Omental fat pad (tissue), 3 donors: ENCODE measurements at regions not wholly inside any gene's neighbourhood (a gene's known extent, or its start where the extent isn't known, plus 50 kb on each side); places are given as distances from the start of the nearest gene placed in this dataset.

ENCODE experiments used
- ATAC-seq: fragments of 150-250 bp; one replicate; pipeline ENCODE4 v1.9.1; 2016; ENCODE audit warnings: mild to moderate bottlenecking, moderate library complexity; ENCODE audit not compliant: low FRiP score
- DNase-seq: peaks from one replicate; pipeline ENCODE4 v3.0.0-alpha.2; 2019; ENCODE audit warnings: low spot score
- TF ChIP-seq, protein P1 (sequence below), 3 donors: fragments of 450-650 bp; IDR thresholded peaks; one replicate each; pipeline ENCODE4 v1.5.1; 2016 to 2017; ENCODE audit warnings: antibody characterized with exemption in 3 of 3, mild to moderate bottlenecking in 3 of 3, moderate library complexity in 2 of 3

DNA sequence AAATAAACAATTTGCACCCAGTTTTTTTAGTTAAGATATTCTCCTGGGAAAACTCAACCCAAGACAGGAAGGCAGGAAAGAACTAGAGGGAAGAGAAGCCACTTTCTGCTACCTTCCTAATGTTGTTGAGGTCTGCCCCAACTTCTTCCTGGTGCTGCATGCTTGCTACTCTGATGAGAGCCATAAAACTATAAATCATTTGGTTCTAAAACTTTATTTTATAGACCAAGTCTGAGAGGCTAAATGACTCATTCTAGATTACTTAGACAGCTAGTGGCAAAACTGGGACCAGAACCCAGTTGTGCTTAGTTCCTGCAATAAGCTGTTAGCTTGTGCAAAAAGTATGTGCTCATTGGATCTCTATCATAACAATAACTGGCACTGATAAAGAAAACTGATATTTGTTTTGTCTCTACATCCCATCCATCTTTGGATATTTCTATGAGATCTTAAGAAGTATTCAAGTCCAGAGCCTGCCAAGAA lies 344.9 kb upstream of the SLC14A2 start:
- DNase-seq (no peak), ATAC-seq (no peak)
- TF ChIP-seq, protein P1, sequence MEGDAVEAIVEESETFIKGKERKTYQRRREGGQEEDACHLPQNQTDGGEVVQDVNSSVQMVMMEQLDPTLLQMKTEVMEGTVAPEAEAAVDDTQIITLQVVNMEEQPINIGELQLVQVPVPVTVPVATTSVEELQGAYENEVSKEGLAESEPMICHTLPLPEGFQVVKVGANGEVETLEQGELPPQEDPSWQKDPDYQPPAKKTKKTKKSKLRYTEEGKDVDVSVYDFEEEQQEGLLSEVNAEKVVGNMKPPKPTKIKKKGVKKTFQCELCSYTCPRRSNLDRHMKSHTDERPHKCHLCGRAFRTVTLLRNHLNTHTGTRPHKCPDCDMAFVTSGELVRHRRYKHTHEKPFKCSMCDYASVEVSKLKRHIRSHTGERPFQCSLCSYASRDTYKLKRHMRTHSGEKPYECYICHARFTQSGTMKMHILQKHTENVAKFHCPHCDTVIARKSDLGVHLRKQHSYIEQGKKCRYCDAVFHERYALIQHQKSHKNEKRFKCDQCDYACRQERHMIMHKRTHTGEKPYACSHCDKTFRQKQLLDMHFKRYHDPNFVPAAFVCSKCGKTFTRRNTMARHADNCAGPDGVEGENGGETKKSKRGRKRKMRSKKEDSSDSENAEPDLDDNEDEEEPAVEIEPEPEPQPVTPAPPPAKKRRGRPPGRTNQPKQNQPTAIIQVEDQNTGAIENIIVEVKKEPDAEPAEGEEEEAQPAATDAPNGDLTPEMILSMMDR (IDR thresholded peaks at IDR 0.05) = no peak

DNA sequence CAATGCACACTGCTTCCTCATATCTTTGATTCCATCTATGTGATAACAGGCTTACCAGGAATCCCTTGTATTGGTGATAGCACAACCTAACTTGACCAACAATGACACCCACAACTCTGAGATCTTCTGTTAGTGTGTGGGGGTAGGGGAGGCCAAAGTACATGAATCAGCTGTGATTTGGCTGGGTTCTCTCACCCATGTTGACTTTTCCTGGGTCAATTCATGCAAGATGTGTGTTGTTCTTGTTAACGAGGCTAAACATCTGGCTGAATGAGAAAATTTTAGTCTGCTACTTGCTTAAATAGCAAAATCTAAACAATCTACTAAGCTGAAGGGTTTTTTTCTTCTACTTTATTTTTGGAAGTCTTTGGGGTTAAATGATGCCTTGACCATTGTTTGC lies 341.2 kb upstream of the SLC14A2 start:
- no peak for DNase-seq
- ATAC-seq = no peak
- TF ChIP-seq, protein P1 (IDR thresholded peaks at IDR 0.05) = no peak

DNA sequence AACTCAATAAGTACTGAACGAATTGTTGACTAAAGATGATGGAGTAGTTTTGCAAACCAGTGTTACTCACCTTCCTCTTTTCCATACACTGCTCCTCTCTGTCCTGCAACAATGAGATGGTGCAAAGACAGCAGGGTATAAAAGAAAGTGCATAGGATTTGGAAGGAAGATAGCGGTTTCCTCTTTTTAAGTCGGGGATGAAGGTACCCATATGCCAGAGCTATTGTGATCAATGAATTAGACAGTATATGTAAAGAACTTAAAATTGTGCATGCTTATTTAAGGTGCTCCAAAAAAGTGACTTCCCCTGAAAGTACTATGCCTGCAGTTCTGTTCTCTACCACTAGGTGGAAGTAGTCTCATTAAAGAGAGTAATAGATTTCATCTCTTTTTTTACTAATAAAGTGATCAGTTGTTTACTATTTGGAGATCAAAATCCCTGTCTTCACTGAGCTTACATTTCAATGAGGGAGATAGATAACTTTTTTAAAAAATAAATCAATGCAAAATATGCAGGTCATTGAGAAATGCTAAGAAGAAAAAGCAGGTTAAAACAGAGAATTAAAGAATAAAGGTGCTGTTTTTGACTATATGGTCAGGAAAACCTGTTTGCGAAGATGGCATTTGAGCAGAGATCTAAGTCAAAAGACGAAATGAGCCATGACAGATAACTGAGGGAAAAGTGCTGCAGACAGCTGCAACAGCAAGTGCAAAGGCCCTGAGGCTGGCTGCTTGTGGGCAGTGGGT lies 339.7 kb upstream of the SLC14A2 start:
- TF ChIP-seq, protein P1 (IDR thresholded peaks at IDR 0.05) = no peak
- DNase-seq = no peak
- ATAC-seq = no peak

DNA sequence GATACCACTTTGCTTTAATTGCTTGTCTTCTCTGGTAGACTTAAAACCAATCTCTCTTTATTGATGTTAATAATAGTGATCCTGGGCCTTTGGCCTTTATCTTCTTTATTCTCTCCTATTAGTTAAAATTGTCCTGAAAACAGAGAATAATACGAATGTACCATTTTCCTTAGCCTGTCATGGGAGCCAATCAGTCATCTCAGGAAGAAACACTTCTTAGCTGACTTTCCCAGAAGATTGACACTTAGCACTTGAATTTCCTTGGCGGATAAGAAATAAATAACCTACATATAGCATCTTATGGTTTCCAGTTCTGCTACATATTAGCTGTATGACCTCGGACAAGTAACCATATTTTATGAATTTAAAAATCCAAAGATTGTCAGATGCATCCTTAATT lies 338.4 kb upstream of the SLC14A2 start:
- TF ChIP-seq, protein P1 (IDR thresholded peaks at IDR 0.05) = no peak
- DNase-seq (no peak), ATAC-seq (no peak)

DNA sequence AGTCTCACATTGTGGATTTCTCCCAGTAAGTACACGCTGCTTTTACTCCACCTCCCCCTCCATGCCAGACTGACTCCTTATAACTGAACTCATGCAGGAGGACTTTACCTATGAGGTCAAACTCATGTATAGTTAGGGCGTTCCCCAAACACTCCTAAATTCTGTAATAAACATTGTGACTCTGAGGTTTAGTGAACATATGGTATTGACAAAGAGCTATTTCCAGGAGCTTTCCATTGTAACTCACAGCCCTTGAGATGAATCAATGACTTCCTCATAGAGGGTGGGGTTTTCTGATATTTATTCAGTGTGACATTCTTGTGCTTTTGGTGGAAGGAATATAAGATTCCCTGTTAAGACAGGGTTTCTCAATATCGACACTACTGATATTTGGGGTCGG lies 337.4 kb upstream of the SLC14A2 start:
- no peak for ATAC-seq

DNA sequence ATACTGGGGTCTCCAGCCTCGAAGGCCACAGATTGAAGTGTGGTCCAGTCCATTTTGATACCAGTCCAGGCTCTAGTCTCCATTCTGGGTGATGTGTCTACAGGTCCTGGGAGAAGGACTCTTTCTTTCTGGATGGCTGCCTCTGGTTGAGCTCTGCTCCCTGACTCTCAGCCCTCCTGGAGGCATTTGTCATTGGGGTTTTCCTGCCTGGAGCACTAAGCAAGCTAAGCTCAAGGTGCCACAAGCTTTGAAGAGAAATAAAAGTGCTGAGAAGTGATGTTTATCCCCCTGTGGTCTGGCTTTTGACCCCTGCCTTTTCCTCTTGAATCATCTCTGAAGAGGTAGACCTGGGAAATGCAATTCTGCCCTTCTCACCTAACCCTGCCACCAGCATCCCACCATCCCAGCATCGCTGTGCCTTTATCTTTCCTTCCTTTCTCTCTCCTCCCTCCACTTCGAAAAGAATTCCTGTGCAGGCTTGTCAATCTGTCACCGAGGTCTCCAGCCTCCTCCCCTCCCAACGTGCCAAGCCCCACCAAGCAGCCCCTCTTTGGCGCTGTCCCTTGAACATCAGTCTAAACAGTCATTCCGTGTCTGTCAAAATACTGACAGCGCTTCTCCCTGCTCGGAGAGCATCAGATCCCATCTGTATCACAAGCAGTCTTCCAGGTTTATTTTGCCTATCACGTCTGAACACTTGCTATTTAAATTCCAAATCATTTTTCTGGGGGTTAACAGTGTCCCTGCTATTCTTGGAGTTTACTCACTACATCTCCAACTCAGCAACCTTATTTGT lies 334.6 kb upstream of the SLC14A2 start:
- TF ChIP-seq, protein P1 (IDR thresholded peaks at IDR 0.05) = no peak
- no peak for ATAC-seq
- no peak for DNase-seq

More for the DNA sequence above, 337.4 kb upstream of the SLC14A2 start:
- TF ChIP-seq, protein P1 (IDR thresholded peaks at IDR 0.05) = no peak
- no peak for DNase-seq
